ENCODE measurements at regions not wholly inside any gene's neighbourhood (a gene's known extent, or its start where the extent isn't known, plus 50 kb on each side); places are given as distances from the start of the nearest gene placed in this dataset.

- no peak for DNase-seq
Measured at GRCh38 chr12:111220363-111220762, 148.5 kb downstream of the PHETA1 start.

- DNase-seq: no peak
Measured at GRCh38 chr12:111219440-111219839, 149.5 kb downstream of the PHETA1 start.

- no peak for DNase-seq
Measured at GRCh38 chr12:111218499-111218898, 150.4 kb downstream of the PHETA1 start.

- no peak for DNase-seq
Measured at GRCh38 chr12:111216387-111217159, 152.3 kb downstream of the PHETA1 start.

- DNase-seq: no peak
Measured at GRCh38 chr12:111215881-111216280, 153.0 kb downstream of the PHETA1 start.

- DNase-seq: no peak
Measured at GRCh38 chr12:111214401-111214800, 154.5 kb downstream of the PHETA1 start.

- no peak for DNase-seq
Measured at GRCh38 chr12:111213561-111213960, 155.3 kb downstream of the PHETA1 start.

- DNase-seq: no peak
Measured at GRCh38 chr12:111212814-111213456, 156.0 kb downstream of the PHETA1 start.

- DNase-seq: no peak
Measured at GRCh38 chr12:111211910-111212757, 156.8 kb downstream of the PHETA1 start.

- no peak for DNase-seq
Measured at GRCh38 chr12:111209811-111210210, 159.1 kb downstream of the PHETA1 start.

GRCh38 chr12:111207761-111208160, 161.1 kb downstream of the PHETA1 start:
- DNase-seq: no peak

GRCh38 chr12:111204788-111205241, 164.1 kb downstream of the PHETA1 start:
- no peak for DNase-seq

GRCh38 chr12:111203969-111204368, 164.9 kb downstream of the PHETA1 start:
- DNase-seq: no peak

- DNase-seq: no peak
Measured at GRCh38 chr12:111203446-111203845, 165.4 kb downstream of the PHETA1 start.

- DNase-seq: no peak
Measured at GRCh38 chr12:111202237-111202915, 166.5 kb downstream of the PHETA1 start.

GRCh38 chr12:111201495-111202236, 167.2 kb downstream of the PHETA1 start:
- no peak for DNase-seq

GRCh38 chr12:111201036-111201435, 167.9 kb downstream of the PHETA1 start:
- DNase-seq: no peak

- DNase-seq: no peak
Measured at GRCh38 chr12:111197376-111197944, 171.4 kb downstream of the PHETA1 start.

GRCh38 chr12:111196532-111196931, 172.4 kb downstream of the PHETA1 start:
- DNase-seq: no peak

- DNase-seq: no peak
Measured at GRCh38 chr12:111195316-111195715, 173.6 kb downstream of the PHETA1 start.

GRCh38 chr12:111194703-111195051, 174.2 kb downstream of the PHETA1 start:
- DNase-seq: no peak

Data from NCI-H2029 treated with DMSO at 0.1 percent for 48 hours (cell line).